ENCODE measurements at regions not wholly inside any gene's neighbourhood (a gene's known extent, or its start where the extent isn't known, plus 50 kb on each side); places are given as distances from the start of the nearest gene placed in this dataset.
A peak's percentile ranks its signal among the peaks of the same experiment; 100 is the strongest.

DNA sequence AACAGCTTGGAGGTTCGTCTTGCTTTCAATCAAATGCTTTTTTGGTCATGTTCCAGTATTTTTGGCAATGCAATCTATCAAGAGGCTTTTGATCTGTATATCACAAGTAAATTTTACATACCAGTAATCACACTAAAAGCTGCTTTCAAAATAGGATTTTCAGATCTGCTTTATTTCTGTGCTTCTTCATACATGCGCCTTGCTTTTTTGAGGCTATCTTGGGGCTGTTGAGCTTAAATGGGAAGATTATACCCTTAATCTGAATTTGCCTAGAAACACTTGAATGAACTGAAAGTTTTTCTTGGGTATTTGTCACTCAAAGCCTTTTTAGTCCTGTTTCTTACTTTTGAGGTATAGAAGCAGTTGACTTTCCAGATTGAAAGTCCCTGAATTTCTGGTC lies 62.1 kb upstream of the DCBLD2 start:
- no peak for TF ChIP-seq CTCF (IDR thresholded peaks at IDR 0.05; ENCODE audit: insufficient read depth, low read length, missing control alignments)
- ChIA-PET POLR2A (interaction anchor here (0.7 kb wide), 1 partner anchor 736 kb away, joined by 3 read pairs; no protein-coding TSS in a partner anchor), CTCF (interaction anchor here (2.0 to 2.1 kb wide), 2 partner anchors 31 to 147 kb away, joined by 6 to 7 read pairs; no protein-coding TSS in a partner anchor)
- no peak for DNase-seq (ENCODE audit: low read depth, low spot score)
- H3K4me3 ChIP-seq (ENCODE audit: low read depth, low read length), result no peak overlapping the region

DNA sequence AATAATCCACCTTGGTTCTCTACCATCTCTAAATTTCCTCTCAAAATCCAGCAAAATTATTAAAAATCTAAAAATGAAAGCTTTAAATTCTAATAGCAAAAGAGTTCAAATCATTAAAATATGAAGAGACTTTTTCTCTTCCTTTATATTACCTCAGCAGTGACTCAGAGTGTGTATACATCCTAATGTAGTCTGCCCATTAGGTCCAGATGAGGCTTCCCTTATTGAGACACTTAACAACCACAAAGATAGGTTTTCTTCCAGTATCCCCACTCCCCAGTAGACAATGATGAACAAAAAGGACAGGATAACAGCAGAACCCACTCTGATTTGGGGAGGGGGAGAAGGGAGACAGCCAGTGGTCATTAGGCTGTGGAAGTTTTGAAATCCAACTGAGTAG lies 61.5 kb upstream of the DCBLD2 start:
- ChIA-PET POLR2A (interaction anchor here (1.6 kb wide), 1 partner anchor 9 kb away, joined by 15 read pairs; no protein-coding TSS in a partner anchor), CTCF (interaction anchor here (0.8 to 2.1 kb wide), 5 partner anchors 10 to 146 kb away, joined by 3 to 7 read pairs (median 4); no protein-coding TSS in a partner anchor)
- H3K4me3 ChIP-seq (ENCODE audit: low read depth, low read length), result no peak overlapping the region
- no peak for DNase-seq (ENCODE audit: low read depth, low spot score)
- TF ChIP-seq CTCF (IDR thresholded peaks at IDR 0.05; ENCODE audit: insufficient read depth, low read length, missing control alignments), result no peak

GRCh38 chr3:98962189-98962930 lies 60.9 kb upstream of the DCBLD2 start:
- TF ChIP-seq CTCF (IDR thresholded peaks at IDR 0.05; ENCODE audit: insufficient read depth, low read length, missing control alignments), result no peak
- peak; percentile 89 for DNase-seq (ENCODE audit: low read depth, low spot score)
- ChIA-PET POLR2A (interaction anchor here (1.6 kb wide), 1 partner anchor 9 kb away, joined by 15 read pairs; no protein-coding TSS in a partner anchor), CTCF (interaction anchor here (0.8 to 2.1 kb wide), 6 partner anchors 9 to 146 kb away, joined by 3 to 7 read pairs (median 4); no protein-coding TSS in a partner anchor)
- no peak overlapping the region; the same call in 1 of the 2 replicates for H3K4me3 ChIP-seq (ENCODE audit: low read depth, low read length)

DNA sequence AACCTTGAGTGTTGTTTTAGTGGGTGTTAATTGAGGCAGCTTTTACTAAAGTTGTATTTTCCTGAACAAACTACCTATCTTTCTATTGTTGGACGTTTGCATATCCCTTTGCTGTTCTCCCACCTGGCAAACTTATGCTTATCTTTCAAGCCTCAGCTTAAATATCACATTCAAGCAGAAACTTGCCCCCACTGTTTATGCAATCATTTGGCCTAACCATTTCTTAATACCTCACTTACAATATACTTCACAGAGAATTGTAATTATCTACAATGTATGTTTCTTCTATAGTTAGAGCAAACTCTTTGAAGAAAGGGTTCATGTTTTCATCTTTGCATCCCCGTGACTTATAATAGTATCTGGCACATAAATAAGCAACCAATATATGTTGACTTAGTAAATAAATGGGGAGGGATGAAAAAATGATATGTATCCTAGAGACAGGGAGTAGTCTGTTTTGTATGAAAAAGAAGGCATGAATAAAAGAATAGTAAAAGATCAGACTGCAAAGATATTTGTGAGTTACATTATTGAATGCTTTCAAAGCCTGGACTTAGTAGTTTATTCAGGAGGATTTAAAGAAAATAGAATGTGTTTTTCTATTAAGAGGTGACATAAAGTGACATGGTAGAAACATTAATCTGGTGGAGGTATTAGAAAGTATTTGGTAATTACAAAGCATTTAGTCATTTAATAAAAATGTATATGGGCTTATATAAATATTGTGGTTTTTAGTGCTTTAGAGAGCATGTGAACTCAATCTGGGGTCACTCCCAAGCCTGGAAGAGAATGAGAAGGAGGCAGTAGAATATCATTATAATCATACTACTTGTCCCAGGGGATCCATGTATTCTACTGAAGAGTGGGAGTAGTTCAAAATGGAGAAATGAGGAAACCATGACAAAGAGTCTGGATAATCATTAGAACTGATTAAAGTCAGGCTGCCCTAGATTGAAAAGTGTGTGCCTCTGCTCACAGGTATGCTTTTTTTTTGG lies 60.0 kb upstream of the DCBLD2 start:
- peak; percentile 85 for DNase-seq (ENCODE audit: low read depth, low spot score)
- TF ChIP-seq CTCF (IDR thresholded peaks at IDR 0.05; ENCODE audit: insufficient read depth, low read length, missing control alignments), result no peak
- no peak overlapping the region for H3K4me3 ChIP-seq (ENCODE audit: low read depth, low read length)
- POLR2A ChIA-PET, result interaction anchor here (1.6 kb wide), 1 partner anchor 10 kb away, joined by 15 read pairs; no protein-coding TSS in a partner anchor
- CTCF ChIA-PET, result interaction anchor here (0.8 to 1.3 kb wide), 3 partner anchors 30 to 40 kb away, joined by 3 read pairs; no protein-coding TSS in a partner anchor

GRCh38 chr3:98957681-98958080 lies 56.2 kb upstream of the DCBLD2 start:
- no peak for DNase-seq (ENCODE audit: low read depth, low spot score)
- ChIA-PET POLR2A (no interaction called here), CTCF (no interaction called here)
- H3K4me3 ChIP-seq (ENCODE audit: low read depth, low read length), result no peak overlapping the region
- no peak for TF ChIP-seq CTCF (IDR thresholded peaks at IDR 0.05; ENCODE audit: insufficient read depth, low read length, missing control alignments)

All from AG04449 (cell line).